GDM1 (cell line): ENCODE measurements at regions not wholly inside any gene's neighbourhood (a gene's known extent, or its start where the extent isn't known, plus 50 kb on each side); places are given as distances from the start of the nearest gene placed in this dataset.

Source experiments
- DNase-seq: peaks from one replicate; lab custom pipeline; 2025; lab: John Stamatoyannopoulos, UW

DNA sequence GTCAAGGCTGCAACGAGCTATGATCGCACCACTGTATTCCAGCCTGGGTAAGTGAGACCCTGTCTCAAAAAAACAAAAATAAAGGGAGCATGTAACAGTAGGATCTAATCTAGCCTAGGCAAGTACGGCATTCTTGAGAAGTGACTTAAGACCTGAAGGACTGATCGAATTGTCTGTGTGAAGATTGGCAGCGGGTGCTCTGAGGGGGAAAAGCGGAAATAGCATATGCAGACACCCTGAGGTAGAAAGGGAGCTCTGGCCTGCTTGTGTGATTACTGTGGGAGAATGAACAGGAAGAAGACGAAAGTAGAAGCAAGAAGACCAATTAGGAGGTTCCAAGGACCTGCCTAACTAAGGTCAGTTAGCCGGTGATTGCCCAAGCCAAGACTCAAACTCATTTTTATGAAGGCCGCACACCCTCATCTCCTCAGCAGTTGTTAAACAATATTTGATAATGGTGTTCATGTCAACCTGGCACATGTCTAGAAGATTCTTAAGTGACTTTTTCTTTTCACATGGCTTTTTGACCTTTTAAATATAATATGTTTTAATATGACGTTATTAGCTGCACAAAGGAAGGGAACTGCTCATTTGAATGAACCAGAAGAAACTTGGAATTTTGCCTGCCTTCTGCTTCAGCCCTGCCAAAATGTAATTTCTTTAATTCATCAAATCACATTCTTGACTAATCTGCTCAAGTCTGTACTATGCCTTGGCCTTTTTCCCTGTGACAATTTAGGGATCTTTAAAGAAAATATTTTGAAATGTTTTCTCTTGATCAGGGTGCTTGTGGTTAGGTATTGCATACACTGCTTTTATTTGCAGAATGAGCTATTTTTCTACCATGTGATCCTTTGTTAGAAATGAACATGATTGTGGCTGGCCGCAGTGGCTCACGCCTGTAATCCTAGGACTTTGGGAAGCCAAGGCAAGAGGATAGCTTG lies 289.2 kb upstream of the DMRT1 start:
- no peak for DNase-seq

DNA sequence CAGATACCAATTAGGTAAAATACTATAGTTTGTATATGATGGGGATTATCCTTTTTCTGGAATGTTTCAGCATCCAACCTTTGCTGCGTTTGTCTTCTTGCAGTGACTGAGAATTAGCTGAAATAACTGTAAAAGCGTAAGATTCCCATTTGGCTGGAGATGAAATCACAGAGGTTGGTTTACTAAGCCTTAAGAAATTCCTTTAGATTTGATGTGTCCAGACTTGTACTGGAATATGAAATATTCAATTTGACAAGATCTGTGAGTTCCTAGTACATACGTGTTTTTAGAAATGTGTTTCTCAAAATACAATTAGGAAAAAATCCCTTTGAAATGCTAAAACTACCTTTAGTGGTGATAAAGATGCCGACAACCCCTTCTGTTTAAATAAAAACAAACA lies 286.0 kb upstream of the DMRT1 start:
- DNase-seq, result no peak

DNA sequence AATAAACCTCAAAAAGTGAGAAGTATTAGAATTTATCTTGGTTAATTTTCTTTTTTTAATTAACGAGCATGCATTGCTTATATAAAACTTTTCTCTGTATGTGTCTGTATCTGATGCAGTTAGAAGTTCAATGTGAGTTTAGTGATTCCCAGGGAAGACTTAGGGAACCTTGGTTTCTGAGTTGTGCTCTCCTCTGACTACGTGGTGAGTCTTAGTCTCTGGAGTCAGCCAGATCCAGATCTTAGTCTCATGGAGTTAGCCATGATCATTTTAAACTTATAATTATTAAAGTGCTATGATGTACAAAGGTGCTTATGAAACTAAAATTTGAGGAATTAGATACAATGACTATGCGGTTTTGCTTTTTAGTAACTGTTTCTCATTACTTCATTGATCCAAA lies 285.3 kb upstream of the DMRT1 start:
- no peak for DNase-seq

DNA sequence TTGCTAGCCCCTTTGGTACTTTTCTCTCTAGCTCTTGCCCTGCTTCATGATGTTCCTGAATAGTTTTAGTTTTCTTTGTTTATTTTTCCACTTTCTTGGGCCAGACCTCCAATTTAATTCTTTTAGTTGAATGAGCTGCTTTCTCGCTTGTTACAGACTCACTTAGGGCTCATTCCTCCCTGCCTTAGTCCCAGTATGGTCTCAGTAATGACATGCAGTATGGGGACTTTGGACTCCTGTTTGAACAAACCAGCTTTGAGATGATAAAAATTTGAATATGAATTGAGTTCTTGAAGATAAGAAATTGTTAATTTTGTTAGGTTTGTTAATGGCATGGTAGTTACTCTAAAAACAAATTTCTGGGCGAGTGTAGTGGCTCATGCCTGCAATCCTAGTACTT lies 284.8 kb upstream of the DMRT1 start:
- DNase-seq, result no peak

DNA sequence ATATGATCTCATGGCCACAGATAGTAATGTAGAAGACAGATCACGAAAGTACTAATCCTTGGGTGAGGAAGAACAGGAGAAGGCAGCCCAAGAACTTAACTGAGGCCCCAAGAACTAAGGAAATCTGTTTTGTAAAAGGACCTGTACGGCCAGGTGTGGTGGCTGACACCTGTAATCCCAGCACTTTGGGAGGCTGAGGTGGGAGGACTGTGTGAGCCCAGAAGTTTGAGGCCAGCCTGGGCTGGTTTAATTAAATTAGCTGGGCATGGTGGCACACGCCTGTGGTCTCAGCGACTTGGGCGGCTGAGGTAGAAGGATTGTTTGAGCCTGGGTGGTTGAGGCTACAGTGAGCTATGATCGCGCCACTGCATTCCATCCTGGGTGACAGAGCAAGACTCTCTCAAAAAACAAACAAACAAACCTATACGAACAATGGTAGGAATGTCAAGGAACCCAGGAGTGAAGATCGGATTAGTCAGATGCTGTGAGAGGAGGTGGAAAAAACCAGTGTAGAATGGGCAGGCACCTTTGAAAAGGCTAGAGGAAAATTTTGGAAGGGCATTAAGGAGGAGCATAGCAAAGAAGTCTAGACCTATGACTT lies 283.8 kb upstream of the DMRT1 start:
- DNase-seq, result no peak

DNA sequence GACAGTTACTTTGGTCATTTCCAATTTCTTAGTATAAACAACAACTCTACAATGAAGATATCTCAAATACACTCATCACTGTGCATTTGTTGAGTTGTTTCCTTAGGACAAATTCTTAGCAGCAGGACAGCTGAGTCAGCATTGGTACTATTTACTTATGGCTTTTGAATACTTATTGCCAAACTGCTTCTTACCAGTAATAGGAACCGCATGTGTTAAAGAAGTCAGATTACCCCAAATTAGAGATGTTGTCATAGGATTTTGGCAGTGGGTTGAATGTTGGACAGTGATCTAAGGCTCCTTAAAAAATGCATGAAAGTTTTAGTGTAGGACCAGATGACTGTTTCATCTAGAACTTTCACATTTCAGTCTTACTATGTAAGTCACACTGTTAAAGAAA lies 280.1 kb upstream of the DMRT1 start:
- no peak for DNase-seq

DNA sequence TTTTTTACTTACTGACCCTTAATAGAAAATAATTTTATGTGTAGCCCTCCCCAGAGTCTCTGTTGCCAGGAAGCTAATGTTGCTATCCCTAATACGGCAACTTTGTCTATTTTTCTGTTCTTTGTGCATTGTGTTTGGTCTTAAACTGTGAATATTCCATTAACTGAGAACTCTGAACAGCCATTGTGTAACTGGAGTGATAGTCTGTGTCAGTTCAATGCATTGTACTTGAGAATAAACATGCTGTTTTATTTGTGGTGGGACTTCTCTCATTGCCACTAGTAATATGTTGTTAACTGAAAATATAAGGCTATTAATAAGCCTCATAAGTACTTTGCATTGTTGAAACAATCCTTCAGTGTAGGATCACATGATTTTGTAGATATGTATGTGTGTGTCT lies 278.3 kb upstream of the DMRT1 start:
- DNase-seq, result no peak

DNA sequence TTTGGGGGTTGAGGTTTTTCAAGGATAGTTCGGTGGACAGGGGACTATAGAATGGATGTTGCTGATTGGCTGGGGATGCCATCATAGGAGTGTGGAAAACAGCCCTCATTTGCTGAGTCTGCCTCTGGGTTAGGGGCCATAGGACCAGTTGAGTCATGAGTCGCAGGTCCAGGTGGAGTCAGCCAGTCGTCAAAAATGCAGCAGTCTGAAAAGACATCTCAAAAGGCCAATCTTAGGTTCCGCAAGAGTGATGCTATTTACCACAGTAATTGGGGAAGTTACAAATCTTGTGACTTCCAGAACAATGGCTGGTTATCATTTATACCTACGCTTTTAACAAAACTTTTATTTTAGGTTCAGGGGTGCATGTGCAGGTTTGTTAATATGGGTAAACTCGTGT lies 276.0 kb upstream of the DMRT1 start:
- no peak for DNase-seq

DNA sequence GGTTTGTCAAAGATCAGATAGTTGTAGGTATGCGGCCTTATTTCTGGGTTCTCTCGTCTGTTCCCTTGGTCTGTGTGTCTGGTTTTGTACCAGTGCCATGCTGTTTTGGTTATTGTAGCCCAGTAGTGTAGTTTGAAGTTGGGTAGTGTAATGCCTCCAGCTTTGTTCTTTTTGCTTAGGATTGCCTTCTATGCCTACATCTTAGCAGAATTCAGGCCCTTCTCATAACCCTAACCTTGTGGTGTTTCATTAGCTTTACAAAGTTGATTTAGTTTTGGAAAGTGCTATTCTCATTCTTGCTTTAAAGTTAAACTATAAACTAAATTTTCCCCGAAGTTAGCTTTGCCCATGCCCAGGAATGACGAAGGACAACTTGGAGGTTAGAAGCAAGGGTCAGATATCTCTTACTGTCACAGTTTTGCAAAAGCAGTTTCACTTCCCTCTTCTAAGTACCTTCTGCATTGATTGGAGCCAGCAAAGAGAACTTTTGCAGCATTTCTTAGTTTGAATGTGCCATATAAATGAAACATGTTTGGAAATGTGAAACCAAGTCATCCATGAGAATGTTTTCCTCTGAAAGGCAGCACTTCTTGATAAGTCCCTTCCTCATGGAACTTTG lies 274.3 kb upstream of the DMRT1 start:
- no peak for DNase-seq

DNA sequence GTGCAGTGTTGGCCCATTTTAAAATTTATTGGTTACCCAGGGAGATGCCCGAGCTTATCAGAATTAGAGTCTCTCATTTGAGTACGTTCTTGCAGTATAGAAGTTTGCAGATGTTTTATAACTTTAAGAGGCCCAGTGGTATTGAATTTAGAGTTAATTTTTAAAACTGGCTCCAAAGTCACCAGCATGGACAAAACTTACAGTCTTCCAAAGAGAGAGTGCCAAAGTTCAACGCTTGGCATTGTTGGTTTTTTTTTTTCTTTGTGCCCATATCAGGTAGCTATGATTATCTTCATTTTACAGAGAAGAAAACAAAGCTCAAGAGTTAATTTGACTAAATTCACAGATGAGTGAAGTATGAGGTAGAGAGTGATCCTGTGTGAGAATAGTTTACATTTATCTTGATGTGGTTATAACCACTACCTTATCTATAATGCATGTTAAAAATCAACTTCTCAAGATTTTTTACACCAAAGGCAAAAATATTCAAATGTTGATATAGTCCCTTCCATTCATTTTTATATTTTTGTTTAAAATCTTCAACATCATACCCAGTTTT lies 273.7 kb upstream of the DMRT1 start:
- DNase-seq, result no peak

DNA sequence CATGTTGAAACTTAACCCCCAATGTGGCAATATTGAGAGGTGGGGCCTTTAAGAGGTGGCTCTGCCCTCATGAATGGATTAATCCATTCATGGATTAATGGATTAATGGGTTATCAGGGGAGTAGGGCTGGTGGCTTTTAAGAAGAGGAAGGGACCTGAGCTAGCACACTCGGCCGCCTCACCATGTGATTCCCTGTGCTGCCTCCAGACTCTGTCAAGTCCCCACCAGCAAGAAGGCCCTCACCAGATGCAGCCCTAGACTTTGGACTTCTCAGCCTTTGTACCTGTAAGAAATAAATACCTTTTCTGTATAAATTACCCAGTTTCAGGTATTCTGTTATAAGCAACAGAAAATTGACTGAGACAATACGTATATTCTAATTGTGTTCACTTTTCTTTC lies 272.2 kb upstream of the DMRT1 start:
- no peak for DNase-seq

DNA sequence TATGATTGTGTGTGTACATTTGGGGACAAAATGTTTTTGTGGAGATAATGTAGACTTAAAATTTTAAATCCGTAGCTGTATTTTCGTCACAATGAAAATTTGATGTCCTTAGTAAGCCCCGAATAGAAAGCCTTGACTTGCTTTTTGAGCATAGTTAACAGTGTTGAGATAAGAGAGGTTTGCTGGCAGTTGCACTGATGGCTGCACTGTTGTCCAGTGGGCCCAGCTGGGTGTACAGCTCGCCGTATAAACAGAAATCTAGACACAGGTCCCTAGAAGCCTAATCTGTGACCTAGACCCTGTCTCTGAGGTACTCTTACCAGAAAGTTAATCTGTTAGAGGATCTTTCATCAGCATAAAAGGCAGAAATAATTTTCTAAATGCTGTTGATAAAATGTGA lies 271.3 kb upstream of the DMRT1 start:
- DNase-seq, result no peak

DNA sequence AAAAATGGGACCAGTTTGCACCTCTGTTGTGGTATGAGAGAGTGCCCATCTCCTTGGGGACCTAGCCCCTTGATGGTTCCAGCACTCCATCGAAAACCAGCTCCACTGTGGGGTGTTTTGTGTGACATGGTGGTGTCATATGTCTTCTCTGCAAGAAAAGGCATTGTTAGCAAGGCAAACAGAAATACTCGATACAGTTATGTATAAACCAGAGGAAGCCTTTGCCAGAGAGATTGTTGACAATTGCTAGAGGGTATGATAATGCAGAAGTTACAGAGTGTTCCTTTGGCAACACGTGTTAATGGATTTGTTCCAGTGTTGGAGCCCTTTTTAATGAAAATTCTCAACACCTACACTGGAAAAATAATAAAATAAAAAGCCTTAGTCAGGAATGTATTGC lies 270.4 kb upstream of the DMRT1 start:
- no peak for DNase-seq

DNA sequence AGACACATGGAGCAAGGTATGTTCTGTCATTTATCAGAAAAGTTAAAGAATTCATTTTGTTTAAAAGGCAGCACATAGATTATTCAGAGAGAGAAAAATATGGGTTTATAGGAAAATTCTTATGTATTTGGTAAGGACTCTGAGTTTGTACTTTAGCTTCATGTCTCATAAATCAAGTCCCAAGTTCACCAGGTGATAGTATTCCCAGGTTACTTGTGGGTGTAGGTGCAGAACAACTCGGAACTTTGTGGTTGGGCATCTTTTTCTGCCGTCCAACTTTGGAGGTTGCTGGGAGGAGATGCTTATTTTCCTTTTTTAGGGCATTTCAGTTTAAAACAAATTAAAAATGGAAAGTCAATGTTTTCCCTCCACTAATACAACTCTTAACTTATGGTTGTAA lies 269.8 kb upstream of the DMRT1 start:
- DNase-seq, result no peak

DNA sequence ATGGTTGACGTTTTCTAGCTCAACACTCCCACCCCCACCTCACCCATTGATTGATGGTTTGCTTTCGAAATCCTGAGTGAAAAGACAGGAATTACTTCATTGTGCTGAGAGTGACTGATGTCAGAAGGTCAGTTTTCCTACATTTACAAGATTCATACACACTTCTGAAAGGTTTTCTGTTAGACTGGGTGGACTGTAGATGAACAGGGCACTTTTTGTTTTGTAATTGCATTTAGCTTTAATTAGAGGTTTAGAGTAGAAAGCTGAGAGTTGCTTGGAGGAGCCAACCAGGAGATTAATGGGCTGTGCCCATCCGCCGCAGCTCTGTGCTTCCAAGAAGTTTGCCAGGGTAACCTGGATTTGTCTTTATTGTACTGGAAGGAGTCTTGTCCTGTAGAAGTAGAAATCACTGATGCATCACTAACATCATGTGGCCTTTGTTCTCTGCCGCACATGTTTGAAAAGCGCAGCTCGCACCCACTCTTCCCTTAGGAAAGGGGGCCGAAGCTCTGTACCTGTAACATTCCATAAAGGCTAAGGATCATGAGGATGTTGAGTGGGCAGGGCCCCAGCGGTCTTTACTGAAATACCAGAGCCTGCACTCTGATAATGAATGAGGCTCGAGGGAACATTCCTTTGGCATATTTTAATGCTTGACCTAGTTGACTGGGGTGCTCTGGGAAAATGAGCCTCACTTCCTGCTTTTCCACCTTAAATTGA lies 267.6 kb upstream of the DMRT1 start:
- DNase-seq, result no peak

DNA sequence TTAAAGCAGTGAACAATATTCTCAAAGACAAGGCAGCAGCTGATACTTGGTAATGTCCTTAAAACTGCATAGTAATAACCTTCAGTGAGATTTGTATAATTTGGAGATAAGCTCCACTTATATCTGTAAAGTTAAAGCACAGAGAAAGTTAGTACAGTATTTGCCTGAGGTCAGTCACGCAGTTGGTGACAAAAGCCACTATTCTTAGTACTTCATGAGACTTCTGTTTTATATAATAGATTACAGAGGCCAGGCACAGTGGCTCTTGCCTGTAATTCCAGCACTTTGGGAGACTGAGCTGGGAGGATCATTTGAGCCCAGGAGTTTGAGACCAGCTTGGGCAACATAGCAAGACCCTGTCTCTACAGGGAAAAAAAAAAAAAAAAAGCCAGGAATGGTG lies 266.4 kb upstream of the DMRT1 start:
- no peak for DNase-seq

DNA sequence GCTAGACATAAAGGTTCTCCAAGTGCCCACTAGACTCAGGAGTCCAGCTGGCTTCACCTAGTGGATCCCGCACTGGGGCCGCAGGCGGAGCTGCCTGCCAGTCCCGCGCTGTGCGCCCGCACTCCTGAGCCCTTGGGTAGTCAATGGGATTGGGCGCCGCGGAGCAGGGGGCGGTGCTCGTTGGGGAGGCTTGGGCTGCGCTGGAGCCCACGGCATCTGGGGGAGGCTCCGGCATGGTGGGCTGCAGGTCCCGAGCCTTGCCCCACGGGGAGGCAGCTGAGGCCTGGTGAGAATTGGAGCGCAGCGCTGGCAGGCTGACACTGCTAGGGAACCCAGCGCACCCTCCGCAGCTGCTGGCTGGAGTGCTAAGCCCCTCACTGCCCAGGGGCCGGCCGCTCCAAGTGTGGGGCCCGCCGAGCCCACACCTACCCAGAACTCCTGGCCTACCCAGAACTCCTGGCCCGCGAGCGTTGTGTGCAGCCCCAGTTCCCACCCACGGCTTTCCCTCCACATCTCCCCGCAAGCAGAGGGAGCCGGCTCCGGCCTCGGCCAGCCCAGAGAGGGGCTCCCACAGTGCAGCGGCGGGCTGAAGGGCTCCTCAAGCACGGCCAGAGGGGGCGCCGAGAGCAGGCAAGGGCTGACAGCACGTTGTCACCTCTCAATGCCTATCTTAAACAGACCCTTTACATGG lies 260.7 kb upstream of the DMRT1 start:
- no peak for DNase-seq

DNA sequence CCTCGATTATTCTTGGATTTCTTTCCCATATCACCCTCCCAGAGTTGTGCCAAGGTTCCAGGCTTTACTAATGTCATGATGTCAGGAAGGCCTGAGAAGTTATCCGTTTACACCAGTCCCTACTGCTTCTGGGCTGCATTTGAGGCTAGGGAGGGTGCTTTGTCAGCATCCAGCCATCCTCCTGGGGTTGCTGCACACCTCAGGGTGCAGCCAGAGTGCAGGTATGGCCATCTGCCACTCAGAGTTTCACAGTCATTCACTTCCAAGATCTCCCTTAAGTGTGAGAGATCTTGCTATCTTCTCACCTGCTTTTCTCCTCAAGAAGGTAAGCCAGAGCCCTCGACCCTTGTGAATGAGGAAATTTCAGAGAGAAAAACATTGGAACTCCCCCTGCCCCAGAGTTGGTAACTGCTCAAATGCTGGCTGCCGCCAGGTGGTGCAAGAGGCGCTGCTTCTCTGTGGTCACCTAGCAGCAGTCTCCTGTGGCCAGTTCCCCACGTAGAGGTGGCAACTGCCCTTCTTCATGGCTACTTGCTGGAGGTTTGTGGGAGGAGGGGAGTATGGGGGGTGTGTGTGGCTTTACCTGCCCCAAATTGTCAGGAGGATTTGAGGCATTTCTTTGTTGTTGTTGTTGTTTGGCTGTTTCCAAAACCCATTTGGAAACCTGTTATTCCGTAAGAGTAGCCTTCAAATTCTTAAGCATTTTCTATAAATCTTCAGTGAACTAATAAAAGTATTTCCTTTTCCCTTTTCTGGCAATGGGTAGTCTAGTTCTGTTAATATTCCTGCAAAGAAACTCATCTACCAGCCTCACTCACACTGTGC lies 259.6 kb upstream of the DMRT1 start:
- no peak for DNase-seq

DNA sequence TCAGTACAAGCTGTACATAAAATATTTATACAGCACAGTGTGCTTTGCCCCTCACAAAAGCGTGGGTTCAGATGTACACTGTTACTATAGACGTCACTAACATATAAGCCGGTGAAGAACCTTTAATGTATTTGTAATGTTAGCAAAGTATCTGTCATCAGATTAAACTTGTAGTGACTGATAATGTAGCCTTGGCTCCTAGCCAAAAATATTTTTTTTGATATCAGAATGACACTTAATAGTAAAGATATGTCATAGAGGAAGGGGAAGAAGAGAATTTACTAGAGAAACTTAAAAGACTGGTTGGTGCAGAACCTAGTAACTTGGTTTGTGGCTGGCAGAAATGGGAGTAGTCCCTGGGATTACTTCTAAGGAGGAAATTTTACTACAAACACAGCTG lies 258.7 kb upstream of the DMRT1 start:
- no peak for DNase-seq

DNA sequence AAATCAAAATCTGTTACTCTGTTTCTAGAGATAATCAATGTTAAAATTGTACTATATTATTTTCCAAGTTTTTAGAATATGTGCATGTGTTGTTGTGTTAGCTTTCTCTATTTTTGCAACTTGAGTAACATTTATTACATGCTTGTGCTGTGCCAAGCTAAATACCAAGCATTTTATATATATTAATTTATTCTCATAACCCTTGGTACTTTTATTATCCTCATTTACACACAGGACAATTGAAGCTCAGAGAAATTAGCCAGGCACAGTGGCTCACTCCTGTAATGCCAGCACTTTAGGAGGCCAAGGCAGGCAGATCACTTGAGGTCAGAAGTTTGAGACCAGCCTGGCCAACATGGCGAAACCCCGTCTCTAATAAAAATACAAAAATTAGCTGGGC lies 254.0 kb upstream of the DMRT1 start:
- no peak for DNase-seq

DNA sequence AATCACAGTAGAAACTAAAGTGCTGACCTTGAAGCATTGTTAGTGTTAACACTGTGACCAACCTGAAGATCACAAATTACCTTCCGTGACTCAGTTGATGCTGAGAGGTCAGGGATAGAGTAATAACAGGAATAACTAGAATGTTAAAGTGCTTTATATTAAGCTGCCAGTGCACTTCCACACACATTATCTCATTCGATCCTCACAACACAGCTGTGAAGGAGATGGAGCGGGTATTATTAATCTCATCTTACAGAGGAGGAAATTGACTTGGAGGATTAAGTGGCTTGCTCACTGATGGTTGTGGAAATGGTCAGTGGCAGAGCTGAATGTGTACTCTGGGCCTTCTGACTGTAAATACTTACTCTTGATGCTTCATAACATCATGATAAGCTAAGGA lies 252.5 kb upstream of the DMRT1 start:
- DNase-seq, result no peak
